Loucy (cell line): ENCODE measurements at regions not wholly inside any gene's neighbourhood (a gene's known extent, or its start where the extent isn't known, plus 50 kb on each side); places are given as distances from the start of the nearest gene placed in this dataset.

ENCODE experiments used
- CTCF ChIP-seq: fragments of 200-600 bp; sonication (generic); conservative IDR thresholded peaks from 2 replicates; pipeline ENCODE4 v1.5.1; 2014; ENCODE audit warnings: mild to moderate bottlenecking, antibody characterized with exemption, low read length
- EZH2phosphoT487 ChIP-seq: fragments of 200-600 bp; IDR thresholded peaks from 2 replicates; pipeline ENCODE4 v1.6.1; 2018; ENCODE audit warnings: antibody characterized with exemption, mild to moderate bottlenecking, moderate library complexity, borderline replicate concordance

DNA sequence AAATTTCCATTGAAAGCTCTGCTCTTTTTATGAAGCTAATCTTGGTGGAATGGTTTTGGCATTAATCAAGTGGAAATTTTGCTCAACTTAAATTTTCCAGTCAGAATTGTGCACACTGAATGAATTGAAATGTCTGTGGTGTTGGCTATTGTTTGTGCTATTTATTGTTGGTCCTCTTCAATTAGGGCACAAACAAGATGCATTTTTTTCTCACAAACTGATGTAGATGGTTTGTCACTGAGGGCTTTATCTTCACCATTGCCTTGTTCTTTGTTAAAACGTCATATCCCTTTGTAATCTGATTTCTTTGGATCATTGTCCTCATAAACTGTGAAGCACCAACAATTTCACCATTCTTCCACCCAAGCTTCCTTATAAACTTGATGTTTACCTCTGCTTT lies 152.1 kb upstream of the RHOBTB1 start:
- TF ChIP-seq CTCF (no peak), EZH2phosphoT487 (no peak)
